ENCODE measurements at regions not wholly inside any gene's neighbourhood (a gene's known extent, or its start where the extent isn't known, plus 50 kb on each side); places are given as distances from the start of the nearest gene placed in this dataset.

- Mint-ChIP-seq H3K27me3 (no peaks in the 10 kb centered on the region), H3K9me3 (no peaks in the 10 kb centered on the region), H3K4me3 (no peak overlapping the region), H3K4me1 (peaks cover 2% of the 10 kb centered on the region), H3K27ac (no peak overlapping the region), H3K36me3 (no peaks in the 10 kb centered on the region)
- no peak for ATAC-seq (ENCODE audit: low read depth)
- DNase-seq (ENCODE audit: low spot score in 2 of 2), result no peak
Observed at GRCh38 chr12:46918631-46919030, 92.8 kb upstream of the SLC38A4 start.

GRCh38 chr12:46919666-46920400, 94.0 kb upstream of the SLC38A4 start:
- Mint-ChIP-seq H3K4me3 (no peak overlapping the region), H3K27me3 (no peaks in the 10 kb centered on the region), H3K4me1 (peaks cover 2% of the 10 kb centered on the region), H3K36me3 (no peaks in the 10 kb centered on the region), H3K27ac (no peak overlapping the region), H3K9me3 (no peaks in the 10 kb centered on the region)
- ATAC-seq (ENCODE audit: low read depth), result no peak
- DNase-seq (ENCODE audit: low spot score in 2 of 2), result no peak

DNA sequence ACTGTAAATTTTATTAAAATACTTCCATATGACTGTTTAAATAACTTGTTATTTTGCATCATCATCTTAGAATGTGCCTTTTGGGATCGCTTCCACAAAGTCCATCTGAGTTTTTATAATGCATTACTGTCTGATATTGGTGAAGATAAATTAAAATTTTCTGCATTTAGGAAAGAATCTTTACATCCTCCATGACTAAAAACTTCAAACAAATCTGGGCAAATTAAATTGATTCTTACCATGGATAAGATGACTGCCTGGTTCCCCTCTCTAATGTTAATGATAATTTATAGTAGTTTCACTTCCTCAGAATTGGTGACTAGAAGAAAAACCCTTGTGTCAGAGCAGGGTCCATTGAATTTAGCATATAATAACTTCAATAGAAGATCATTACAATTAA, 94.7 kb upstream of the SLC38A4 start:
- no peak overlapping the region for H3K27ac Mint-ChIP-seq
- H3K27me3 Mint-ChIP-seq, result peaks cover 2% of the 10 kb centered on the region
- peak; percentile 82 for ATAC-seq (ENCODE audit: low read depth)
- H3K36me3 Mint-ChIP-seq, result no peaks in the 10 kb centered on the region
- peaks cover 2% of the 10 kb centered on the region for H3K4me1 Mint-ChIP-seq
- no peaks in the 10 kb centered on the region for H3K9me3 Mint-ChIP-seq
- H3K4me3 Mint-ChIP-seq, result no peak overlapping the region
- DNase-seq (ENCODE audit: low spot score in 2 of 2), result no peak

DNA sequence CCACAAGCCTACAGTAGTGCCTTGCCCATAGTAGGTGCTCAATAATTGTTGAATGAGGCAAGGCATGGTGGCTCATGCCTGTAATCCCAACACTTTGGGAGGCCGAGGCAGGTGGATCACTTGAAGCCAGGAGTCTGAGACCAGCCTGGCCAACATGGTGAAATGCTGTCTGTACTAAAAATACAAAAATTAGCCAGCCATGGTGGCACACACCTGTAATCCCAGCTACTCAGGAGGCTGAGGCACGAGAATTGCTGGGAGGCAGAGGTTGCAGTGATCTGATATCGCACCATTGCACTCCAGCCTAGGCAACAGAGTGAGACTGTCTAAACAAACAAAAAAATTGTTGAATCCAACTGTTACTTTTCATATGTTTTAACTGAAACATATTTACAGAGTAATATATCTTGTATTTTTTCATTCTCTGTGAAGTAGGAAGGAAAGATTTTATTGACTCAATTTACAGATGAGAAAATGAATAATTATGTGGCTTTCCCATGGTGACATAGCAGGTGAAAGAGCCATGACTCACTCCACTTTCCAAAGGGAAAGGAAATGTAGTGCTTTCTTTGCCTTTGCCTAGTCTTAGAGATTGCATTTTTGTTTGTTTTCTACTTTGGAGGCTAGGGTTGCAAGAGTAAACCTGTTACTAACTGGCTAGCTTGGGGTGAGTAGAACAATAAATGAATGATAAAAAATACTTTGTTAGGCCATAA, 95.4 kb upstream of the SLC38A4 start:
- Mint-ChIP-seq H3K36me3 (peaks cover 2% of the 10 kb centered on the region), H3K27ac (no peak overlapping the region), H3K4me1 (peaks cover 2% of the 10 kb centered on the region), H3K27me3 (peaks cover 6% of the 10 kb centered on the region), H3K9me3 (peaks cover 3% of the 10 kb centered on the region), H3K4me3 (no peak overlapping the region)
- ATAC-seq (ENCODE audit: low read depth) (no peak), DNase-seq (ENCODE audit: low spot score in 2 of 2) (no peak)

DNA sequence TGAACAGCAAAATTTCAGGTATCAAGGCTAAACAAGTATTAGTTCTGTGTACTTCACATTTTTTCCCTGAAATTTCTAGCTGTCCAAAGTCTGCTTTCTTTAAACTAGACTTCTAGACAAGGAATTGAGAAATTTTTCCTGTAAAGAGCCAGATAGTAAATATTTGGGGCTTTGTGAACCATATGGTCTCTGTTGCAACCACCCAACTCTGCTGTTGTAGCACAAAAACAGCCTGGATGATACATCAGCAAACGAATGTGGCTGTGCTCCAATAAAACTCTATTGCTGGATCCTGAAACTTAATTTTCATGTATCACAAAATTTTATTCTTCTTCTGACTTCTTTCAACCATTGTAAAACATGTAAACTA, 96.0 kb upstream of the SLC38A4 start:
- Mint-ChIP-seq H3K9me3 (peaks cover 3% of the 10 kb centered on the region), H3K36me3 (peaks cover 2% of the 10 kb centered on the region), H3K4me3 (no peak overlapping the region), H3K27ac (no peak overlapping the region), H3K27me3 (peaks cover 6% of the 10 kb centered on the region), H3K4me1 (peaks cover 2% of the 10 kb centered on the region)
- DNase-seq (ENCODE audit: low spot score in 2 of 2) (no peak), ATAC-seq (ENCODE audit: low read depth) (no peak)

- Mint-ChIP-seq H3K4me1 (no peaks in the 10 kb centered on the region), H3K27me3 (peaks cover 6% of the 10 kb centered on the region), H3K9me3 (peaks cover 3% of the 10 kb centered on the region), H3K36me3 (peaks cover 2% of the 10 kb centered on the region), H3K4me3 (no peak overlapping the region), H3K27ac (no peak overlapping the region)
- DNase-seq (ENCODE audit: low spot score in 2 of 2) (no peak), ATAC-seq (ENCODE audit: low read depth) (no peak)
Observed at GRCh38 chr12:46926526-46926925, 100.7 kb upstream of the SLC38A4 start.

DNA sequence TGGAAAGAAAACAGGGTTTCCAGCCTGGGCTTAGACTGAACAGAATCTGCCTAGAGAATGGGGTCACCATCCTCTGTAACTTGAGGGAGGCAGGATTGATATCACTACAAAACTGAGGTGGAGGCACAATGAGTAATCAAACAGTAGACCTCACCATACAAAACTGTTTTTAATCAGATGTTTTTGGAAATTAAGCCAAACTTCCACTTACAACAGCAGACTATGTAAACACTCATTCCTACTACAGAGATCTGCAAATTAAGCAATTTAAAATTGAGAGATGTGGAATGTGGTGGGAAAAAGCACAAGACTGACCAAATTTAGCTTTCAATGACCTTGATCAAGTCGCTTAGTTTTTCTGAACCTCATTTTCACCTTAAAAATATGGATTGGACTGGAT, 104.3 kb upstream of the SLC38A4 start:
- H3K27me3 Mint-ChIP-seq, result peaks cover 6% of the 10 kb centered on the region
- no peaks in the 10 kb centered on the region for H3K4me1 Mint-ChIP-seq
- H3K4me3 Mint-ChIP-seq, result no peak overlapping the region
- ATAC-seq (ENCODE audit: low read depth), result no peak
- peaks cover 3% of the 10 kb centered on the region for H3K9me3 Mint-ChIP-seq
- peaks cover 2% of the 10 kb centered on the region for H3K36me3 Mint-ChIP-seq
- no peak overlapping the region for H3K27ac Mint-ChIP-seq
- DNase-seq (ENCODE audit: low spot score in 2 of 2), result no peak

DNA sequence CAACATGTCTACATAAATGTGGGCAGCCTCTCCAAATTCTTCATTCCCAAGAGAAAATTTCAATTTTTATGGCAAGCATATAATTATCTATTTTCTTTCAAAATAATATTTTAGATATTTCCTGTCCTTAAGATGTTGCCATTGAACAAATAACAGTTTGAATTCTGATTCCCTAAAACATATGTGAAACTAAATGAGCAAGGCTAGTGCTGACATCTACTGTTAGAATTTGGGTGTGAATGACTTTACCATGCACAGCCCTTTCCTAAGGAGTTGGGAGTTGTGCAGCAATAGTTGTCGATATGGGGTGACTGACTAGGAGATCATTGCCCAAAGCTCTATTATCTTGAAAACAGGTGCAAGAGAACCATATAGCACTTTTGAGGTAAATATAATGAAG, 108.2 kb upstream of the SLC38A4 start:
- H3K27me3 Mint-ChIP-seq, result peaks cover 3% of the 10 kb centered on the region
- no peak overlapping the region for H3K27ac Mint-ChIP-seq
- H3K9me3 Mint-ChIP-seq, result no peaks in the 10 kb centered on the region
- no peak overlapping the region for H3K4me3 Mint-ChIP-seq
- H3K36me3 Mint-ChIP-seq, result no peaks in the 10 kb centered on the region
- DNase-seq (ENCODE audit: low spot score in 2 of 2) (no peak), ATAC-seq (ENCODE audit: low read depth) (peak; percentile 21)
- no peaks in the 10 kb centered on the region for H3K4me1 Mint-ChIP-seq

GRCh38 chr12:46934374-46935111, 108.7 kb upstream of the SLC38A4 start:
- H3K4me3 Mint-ChIP-seq, result no peak overlapping the region
- DNase-seq (ENCODE audit: low spot score in 2 of 2), result no peak
- H3K36me3 Mint-ChIP-seq, result no peaks in the 10 kb centered on the region
- H3K27me3 Mint-ChIP-seq, result peaks cover 3% of the 10 kb centered on the region
- no peaks in the 10 kb centered on the region for H3K4me1 Mint-ChIP-seq
- H3K27ac Mint-ChIP-seq, result no peak overlapping the region
- no peak for ATAC-seq (ENCODE audit: low read depth)
- H3K9me3 Mint-ChIP-seq, result no peaks in the 10 kb centered on the region

- Mint-ChIP-seq H3K4me1 (no peaks in the 10 kb centered on the region), H3K4me3 (no peak overlapping the region), H3K36me3 (no peaks in the 10 kb centered on the region), H3K9me3 (no peaks in the 10 kb centered on the region), H3K27me3 (peaks cover 3% of the 10 kb centered on the region), H3K27ac (no peak overlapping the region)
- ATAC-seq (ENCODE audit: low read depth) (no peak), DNase-seq (ENCODE audit: low spot score in 2 of 2) (no peak)
Observed at GRCh38 chr12:46935271-46935847, 109.6 kb upstream of the SLC38A4 start.

- Mint-ChIP-seq H3K4me1 (no peaks in the 10 kb centered on the region), H3K36me3 (no peaks in the 10 kb centered on the region), H3K4me3 (no peak overlapping the region), H3K27ac (no peak overlapping the region), H3K9me3 (no peaks in the 10 kb centered on the region), H3K27me3 (peaks cover 3% of the 10 kb centered on the region)
- DNase-seq (ENCODE audit: low spot score in 2 of 2) (no peak), ATAC-seq (ENCODE audit: low read depth) (no peak)
Observed at GRCh38 chr12:46936042-46936441, 110.2 kb upstream of the SLC38A4 start.

- no peak for ATAC-seq (ENCODE audit: low read depth)
- DNase-seq (ENCODE audit: low spot score in 2 of 2), result no peak
- H3K36me3 Mint-ChIP-seq, result no peaks in the 10 kb centered on the region
- no peaks in the 10 kb centered on the region for H3K4me1 Mint-ChIP-seq
- H3K4me3 Mint-ChIP-seq, result no peak overlapping the region
- H3K9me3 Mint-ChIP-seq, result no peaks in the 10 kb centered on the region
- H3K27me3 Mint-ChIP-seq, result peaks cover 4% of the 10 kb centered on the region
- H3K27ac Mint-ChIP-seq, result no peak overlapping the region
Observed at GRCh38 chr12:46938071-46938678, 112.4 kb upstream of the SLC38A4 start.

DNA sequence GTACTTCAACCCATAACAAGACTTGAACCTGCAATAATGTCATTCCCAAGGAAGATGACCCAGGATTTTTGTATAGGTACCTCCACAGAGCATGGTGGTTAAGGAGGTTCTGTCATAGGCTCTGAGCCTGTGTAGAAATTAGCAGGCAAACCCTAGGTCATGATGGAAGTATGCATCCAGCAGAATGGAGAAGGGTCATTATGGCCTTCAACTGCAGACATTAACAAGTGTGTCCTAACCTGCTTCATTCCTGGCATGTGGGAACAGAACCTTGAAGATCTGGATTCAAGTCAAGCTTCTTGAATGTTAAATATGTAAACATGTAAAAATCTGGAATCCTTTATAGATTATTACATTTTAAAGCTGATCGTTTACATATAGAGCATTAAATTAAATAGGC, 116.2 kb upstream of the SLC38A4 start:
- Mint-ChIP-seq H3K4me1 (no peaks in the 10 kb centered on the region), H3K27ac (no peak overlapping the region), H3K4me3 (no peak overlapping the region), H3K36me3 (no peaks in the 10 kb centered on the region), H3K27me3 (peaks cover 4% of the 10 kb centered on the region), H3K9me3 (no peaks in the 10 kb centered on the region)
- ATAC-seq (ENCODE audit: low read depth), result no peak
- no peak for DNase-seq (ENCODE audit: low spot score in 2 of 2)

DNA sequence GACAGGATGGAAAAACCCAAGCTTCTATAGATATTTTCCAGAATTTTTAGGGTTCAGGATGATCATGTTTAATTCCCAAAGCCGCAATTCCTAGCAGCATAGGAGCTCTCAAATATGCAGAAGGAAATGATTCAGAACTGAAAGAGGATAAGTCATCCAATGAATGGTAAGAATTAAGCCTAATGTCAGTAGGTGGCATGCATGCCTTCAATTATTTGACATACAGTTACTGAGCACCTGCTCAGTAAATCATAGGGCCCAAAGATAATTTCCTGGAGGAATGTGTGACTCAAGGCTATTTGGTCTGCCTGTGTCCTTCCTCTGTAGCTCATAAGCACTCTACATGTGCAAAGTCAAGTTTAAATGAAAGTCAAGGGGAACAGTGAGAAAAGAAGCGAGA, 116.8 kb upstream of the SLC38A4 start:
- peaks cover 4% of the 10 kb centered on the region for H3K27me3 Mint-ChIP-seq
- no peaks in the 10 kb centered on the region for H3K9me3 Mint-ChIP-seq
- no peak overlapping the region for H3K4me3 Mint-ChIP-seq
- ATAC-seq (ENCODE audit: low read depth) (no peak), DNase-seq (ENCODE audit: low spot score in 2 of 2) (no peak)
- H3K36me3 Mint-ChIP-seq, result no peaks in the 10 kb centered on the region
- no peaks in the 10 kb centered on the region for H3K4me1 Mint-ChIP-seq
- no peak overlapping the region for H3K27ac Mint-ChIP-seq
